WI38 (cell line): ENCODE measurements at regions not wholly inside any gene's neighbourhood (a gene's known extent, or its start where the extent isn't known, plus 50 kb on each side); places are given as distances from the start of the nearest gene placed in this dataset.

Experiments
- H3K4me3 ChIP-seq: 2 replicates; pipeline ENCODE4 v1.5.1; 2011; ENCODE audit warnings: low read depth, mild to moderate bottlenecking, control low read depth, low read length
- CTCF ChIP-seq: IDR thresholded peaks from 2 replicates; pipeline ENCODE4 v1.5.1; 2012; ENCODE audit warnings: low read depth, mild to moderate bottlenecking, control low read depth, low read length

- no peak overlapping the region for H3K4me3 ChIP-seq
- TF ChIP-seq CTCF = no peak
These were observed 570.7 kb downstream of the ELAVL2 start for GRCh38 chr9:23255346-23255745.

GRCh38 chr9:23258569-23258968 lies 567.5 kb downstream of the ELAVL2 start:
- no peak overlapping the region for H3K4me3 ChIP-seq
- no peak for TF ChIP-seq CTCF

- no peak overlapping the region for H3K4me3 ChIP-seq
- no peak for TF ChIP-seq CTCF
These were observed 547.5 kb downstream of the ELAVL2 start for GRCh38 chr9:23278561-23278960.

GRCh38 chr9:23287390-23287789 lies 538.6 kb downstream of the ELAVL2 start:
- H3K4me3 ChIP-seq = no peak overlapping the region
- TF ChIP-seq CTCF = no peak

GRCh38 chr9:23288545-23288944 lies 537.5 kb downstream of the ELAVL2 start:
- TF ChIP-seq CTCF = no peak
- no peak overlapping the region for H3K4me3 ChIP-seq

- TF ChIP-seq CTCF = no peak
These were observed 535.1 kb downstream of the ELAVL2 start for GRCh38 chr9:23290973-23291372.

GRCh38 chr9:23302281-23302680 lies 523.8 kb downstream of the ELAVL2 start:
- no peak for TF ChIP-seq CTCF
- H3K4me3 ChIP-seq = no peak overlapping the region

More at GRCh38 chr9:23290973-23291372, 535.1 kb downstream of the ELAVL2 start:
- no peak overlapping the region for H3K4me3 ChIP-seq
